Endothelial cell of umbilical vein (primary cell): ENCODE measurements at regions not wholly inside any gene's neighbourhood (a gene's known extent, or its start where the extent isn't known, plus 50 kb on each side); places are given as distances from the start of the nearest gene placed in this dataset.

Experiments
- BruUV-seq: library from RNA; stranded (reverse); fragments of 400-500 nt; replicated peaks from 2 replicates; lab custom pipeline; 2021; lab: Mats Ljungman, UMichigan
- CTCF ChIA-PET: fragments of 300-600, 350-600 bp; sonication (Branson Sonifier 250); formaldehyde crosslinking; loops from one replicate; lab custom pipeline; 2021; ENCODE audit warnings: antibody characterized with exemption, inconsistent platforms; lab: Charles Lee
- POLR2A ChIA-PET: fragments of 300-600, 350-600 bp; sonication (Branson Sonifier 250); formaldehyde crosslinking; loops from one replicate; lab custom pipeline; 2021; ENCODE audit warnings: antibody characterized with exemption, inconsistent platforms; lab: Charles Lee
- DNase-seq: peaks from one replicate; pipeline ENCODE4 v3.0.0-alpha.2; 2011; ENCODE audit warnings: low read depth, low spot score
- FAIRE-seq: peaks from 2 replicates; lab custom pipeline; 2011; peaks lifted over from hg19 to GRCh38; lab: Jason Lieb, UNC
- H2AFZ ChIP-seq: 2 replicates; pipeline ENCODE4 v1.6.0; 2012; ENCODE audit warnings: low read depth, low read length, control low read depth, inconsistent platforms
- H3K27ac ChIP-seq: 2 replicates; pipeline ENCODE4 v1.5.1; 2011; ENCODE audit warnings: low read depth, mild to moderate bottlenecking, control low read depth, low read length, moderate library complexity; ENCODE audit not compliant: insufficient read depth
- H3K27me3 ChIP-seq, 2 experiments: 2 replicates each; pipeline versions ENCODE4 v1.6.0 to v1.6.1; 2011; ENCODE audit warnings: low read length in 2 of 2, mixed read lengths in 1 of 2; ENCODE audit not compliant: control insufficient read depth in 2 of 2, insufficient read depth in 2 of 2
- H3K36me3 ChIP-seq, 2 experiments: 2 replicates in 1 of 2; 3 replicates in 1 of 2; pipeline ENCODE4 v1.5.1; 2011; ENCODE audit warnings: low read length in 2 of 2, mild to moderate bottlenecking in 1 of 2, moderate library complexity in 1 of 2; ENCODE audit not compliant: control insufficient read depth in 2 of 2, insufficient read depth in 2 of 2; ENCODE audit errors: extremely low read depth in 1 of 2
- H3K4me1 ChIP-seq: 3 replicates; pipeline ENCODE4 v1.5.1; 2011; ENCODE audit warnings: mild to moderate bottlenecking, low read length; ENCODE audit not compliant: control insufficient read depth, insufficient read depth; ENCODE audit errors: extremely low read depth
- H3K4me2 ChIP-seq: 2 replicates; pipeline ENCODE4 v1.6.1; 2011; ENCODE audit warnings: low read length, control low read depth, mixed read lengths; ENCODE audit not compliant: insufficient read depth
- H3K4me3 ChIP-seq, 3 experiments: fragments of 200-600 bp in 1 of 3; sonication (generic), shearing (Covaris generic) in 1 of 3; replicated peaks in 1 of 3; 2 replicates each; pipeline ENCODE4 v1.5.1; 2011 to 2016; ENCODE audit warnings: control low read depth in 3 of 3, low read length in 3 of 3, mild to moderate bottlenecking in 2 of 3, inconsistent platforms in 1 of 3, low read depth in 1 of 3, moderate library complexity in 1 of 3; ENCODE audit not compliant: insufficient read depth in 1 of 3
- H3K79me2 ChIP-seq: 2 replicates; pipeline ENCODE4 v1.6.0; 2012; ENCODE audit warnings: low read length, inconsistent platforms; ENCODE audit not compliant: control insufficient read depth, insufficient read depth
- H3K9ac ChIP-seq: replicated peaks from 2 replicates; pipeline ENCODE3; 2011; ENCODE audit warnings: low read length, control low read depth; ENCODE audit not compliant: insufficient read depth; ENCODE audit errors: extremely low read depth
- H3K9me1 ChIP-seq: replicated peaks from 3 replicates; pipeline ENCODE4 v1.6.0; 2011; ENCODE audit warnings: mild to moderate bottlenecking, low read length; ENCODE audit not compliant: control insufficient read depth, insufficient read depth; ENCODE audit errors: extremely low read depth
- H3K9me3 ChIP-seq: replicated peaks from 2 replicates; pipeline ENCODE4 v1.5.1; 2012; ENCODE audit warnings: low read length, inconsistent platforms; ENCODE audit not compliant: control insufficient read depth, insufficient read depth
- H4K20me1 ChIP-seq: replicated peaks from 2 replicates; pipeline ENCODE3; 2011; ENCODE audit warnings: mild to moderate bottlenecking, low read length; ENCODE audit not compliant: control insufficient read depth, insufficient read depth; ENCODE audit errors: extremely low read depth
- JUN ChIP-seq: IDR thresholded peaks from 2 replicates; pipeline ENCODE4 v1.6.1; 2011; ENCODE audit warnings: borderline replicate concordance, low read depth; ENCODE audit not compliant: insufficient read length, insufficient read depth
- MYC ChIP-seq: IDR thresholded peaks from one replicate; pipeline ENCODE4 v1.6.1; 2011; ENCODE audit warnings: mild to moderate bottlenecking, low read depth, low read length
- POLR2A ChIP-seq: IDR thresholded peaks from 2 replicates; pipeline ENCODE4 v1.6.1; 2012; ENCODE audit warnings: low read depth, mild to moderate bottlenecking, control low read depth, low read length
- POLR2AphosphoS5 ChIP-seq: IDR thresholded peaks from 2 replicates; pipeline ENCODE4 v1.6.1; 2012; ENCODE audit warnings: low read depth, mild to moderate bottlenecking, control low read depth, low read length, moderate library complexity; ENCODE audit not compliant: insufficient read depth
- dilution Hi-C: fragments of 300-500 bp; cut with MboI; formaldehyde crosslinking; loops from one replicate; pipeline ENCODE4 v1.15.0; 2019; ENCODE audit warnings: low sequenced_read_pairs; ENCODE audit not compliant: extremely low pct_ligation_motif_present
- intact Hi-C: fragments of 100-400 bp; cut with micrococcal nuclease; formaldehyde crosslinking; loops from one replicate; pipeline ENCODE4 v1.10.0; 2022

DNA sequence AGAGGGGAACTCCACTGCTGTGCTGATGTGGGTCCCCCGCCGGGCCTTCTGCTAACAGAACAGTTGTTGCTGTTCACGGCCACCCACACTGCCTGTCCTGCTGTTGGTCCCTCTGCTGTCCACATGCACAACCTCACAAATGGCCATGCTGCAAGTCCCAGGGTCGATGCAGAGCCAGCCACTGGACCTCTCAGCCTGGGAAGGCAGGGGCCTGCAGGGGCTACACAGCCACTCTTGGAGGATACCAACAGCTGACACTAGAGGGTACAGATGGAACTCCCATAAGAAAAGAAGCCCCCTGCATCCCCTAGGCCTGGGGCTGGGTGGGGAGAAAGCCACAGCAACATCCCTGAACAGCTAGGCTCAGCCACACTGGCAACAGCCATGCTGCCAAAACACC is 104.4 kb upstream of the IQSEC1 start:
- no peak for TF ChIP-seq MYC
- no peak for TF ChIP-seq JUN
- H3K9me3 ChIP-seq = no peaks in the 10 kb centered on the region
- ChIA-PET POLR2A (no interaction called here), CTCF (no interaction called here)
- no peak for DNase-seq
- no peak overlapping the region for H2AFZ ChIP-seq
- dilution Hi-C loops (no loop called here), intact Hi-C loops (no loop called here)
- no peak for FAIRE-seq
- no peak overlapping the region for H3K9ac ChIP-seq
- H3K9me1 ChIP-seq = no peaks in the 10 kb centered on the region
- H3K27ac ChIP-seq = no peak overlapping the region
- H3K4me3 ChIP-seq = no peak overlapping the region
- no peak overlapping the region for H3K4me2 ChIP-seq
- no peaks in the 10 kb centered on the region for H3K4me1 ChIP-seq
- H3K79me2 ChIP-seq = no peaks in the 10 kb centered on the region
- H3K36me3 ChIP-seq = no peaks in the 10 kb centered on the region
- H4K20me1 ChIP-seq = no peaks in the 10 kb centered on the region
- BruUV-seq = no TSS peak
- H3K27me3 ChIP-seq = no peaks in the 10 kb centered on the region

DNA sequence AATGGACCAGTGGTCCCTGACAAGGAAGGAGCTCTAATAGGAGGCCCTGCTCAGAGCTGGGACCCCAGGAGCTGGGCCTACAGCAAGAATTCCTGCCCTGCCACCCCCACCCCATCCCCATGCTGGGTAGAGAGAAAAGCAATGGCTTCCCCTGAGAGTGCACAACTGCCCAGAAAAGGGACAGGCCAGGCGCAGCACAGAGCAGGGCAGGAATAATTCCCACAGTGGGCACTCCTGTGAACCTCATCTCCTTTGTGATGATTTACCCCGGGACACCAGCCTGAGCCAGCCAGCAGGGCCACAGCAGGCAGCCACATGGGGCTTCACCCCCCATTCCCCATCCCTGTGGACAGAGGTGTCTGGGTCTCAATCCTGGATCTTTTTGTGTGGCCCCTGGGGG is 104.0 kb upstream of the IQSEC1 start:
- dilution Hi-C loops = no loop called here
- CTCF ChIA-PET = no interaction called here

More for the DNA sequence above, 104.0 kb upstream of the IQSEC1 start:
- H3K4me3 ChIP-seq = no peak overlapping the region
- no TSS peak for BruUV-seq
- no peaks in the 10 kb centered on the region for H3K9me1 ChIP-seq
- DNase-seq (no peak), FAIRE-seq (no peak)
- H3K4me2 ChIP-seq = no peak overlapping the region
- TF ChIP-seq POLR2AphosphoS5 (no peak), JUN (no peak), POLR2A (no peak)
- intact Hi-C loops = no loop called here
- no peaks in the 10 kb centered on the region for H3K36me3 ChIP-seq
- H3K9me3 ChIP-seq = no peaks in the 10 kb centered on the region
- H2AFZ ChIP-seq = no peak overlapping the region
- H3K27ac ChIP-seq = no peak overlapping the region
- H3K27me3 ChIP-seq = no peaks in the 10 kb centered on the region
- no peaks in the 10 kb centered on the region for H4K20me1 ChIP-seq
- H3K9ac ChIP-seq = no peak overlapping the region
- H3K79me2 ChIP-seq = no peaks in the 10 kb centered on the region
- POLR2A ChIA-PET = no interaction called here
- H3K4me1 ChIP-seq = no peaks in the 10 kb centered on the region
